Spleen (tissue), 11 donors: ENCODE measurements at regions not wholly inside any gene's neighbourhood (a gene's known extent, or its start where the extent isn't known, plus 50 kb on each side); places are given as distances from the start of the nearest gene placed in this dataset.

Experiments
- DNase-seq: peaks from one replicate; pipeline ENCODE4 v3.0.0-alpha.2; 2020
- H3K27ac ChIP-seq, 8 donors: fragments of 200-600 bp; sonication (generic) in 7 of 8; 1 replicate in 4 of 8; 2 replicates in 4 of 8; pipeline versions ENCODE4 v1.5.0 to v1.8.0; 2016 to 2021; ENCODE audit warnings: inconsistent platforms in 4 of 8, mild to moderate bottlenecking in 4 of 8, moderate library complexity in 1 of 8
- H3K27me3 ChIP-seq, 7 donors: fragments of 200-600 bp; sonication (generic) in 6 of 7; replicated peaks in 1 of 7; 1 replicate in 4 of 7; 2 replicates in 3 of 7; pipeline versions ENCODE4 v1.5.0 to v1.8.0; 2016 to 2021; ENCODE audit warnings: inconsistent platforms in 3 of 7, mild to moderate bottlenecking in 1 of 7
- H3K36me3 ChIP-seq, 6 donors: fragments of 200-600 bp; sonication (generic) in 5 of 6; 1 replicate in 4 of 6; 2 replicates in 2 of 6; pipeline versions ENCODE4 v1.5.0 to v1.8.0; 2016 to 2021; ENCODE audit warnings: inconsistent platforms in 2 of 6
- H3K4me1 ChIP-seq, 6 donors: fragments of 200-600 bp; sonication (generic) in 5 of 6; 1 replicate in 3 of 6; 2 replicates in 3 of 6; pipeline versions ENCODE4 v1.5.0 to v1.8.0; 2016 to 2021; ENCODE audit warnings: inconsistent platforms in 3 of 6
- H3K4me3 ChIP-seq, 8 donors: fragments of 200-600 bp; sonication (generic) in 7 of 8; 1 replicate in 4 of 8; 2 replicates in 4 of 8; pipeline versions ENCODE4 v1.5.0 to v1.8.0; 2016 to 2021; ENCODE audit warnings: inconsistent platforms in 4 of 8, mild to moderate bottlenecking in 4 of 8, moderate library complexity in 2 of 8
- H3K9me3 ChIP-seq, 8 donors: fragments of 200-600 bp; sonication (generic) in 7 of 8; 1 replicate in 4 of 8; 2 replicates in 4 of 8; pipeline versions ENCODE4 v1.5.0 to v1.8.0; 2016 to 2021; ENCODE audit warnings: inconsistent platforms in 4 of 8
- CTCF ChIP-seq, 11 experiments: fragments of 200-600 bp in 7 of 11; fragments of 450-650 bp in 4 of 11; sonication (generic) in 4 of 11; IDR thresholded peaks in 8 of 11; conservative IDR thresholded peaks in 3 of 11; 1 replicate in 7 of 11; 2 replicates in 4 of 11; pipeline versions ENCODE4 v1.4.0 to v1.8.0; 2016 to 2021; ENCODE audit warnings: antibody characterized with exemption in 11 of 11, inconsistent platforms in 4 of 11, mild to moderate bottlenecking in 1 of 11
- POLR2A ChIP-seq, 3 donors: fragments of 450-650 bp; IDR thresholded peaks; one replicate each; pipeline ENCODE4 v1.5.1; 2017; ENCODE audit warnings: antibody characterized with exemption in 3 of 3, mild to moderate bottlenecking in 1 of 3
- POLR2AphosphoS5 ChIP-seq, 3 donors: sonication (generic); formaldehyde crosslinking; IDR thresholded peaks; one replicate each; pipeline ENCODE4 v1.5.1; 2017; ENCODE audit warnings: antibody characterized with exemption in 3 of 3
- WGBS, 5 donors: extraction: QIAGEN DNeasy Blood & Tissue Kit in 3 of 5; methylation state at CpG; one replicate each; pipeline versions ENCODE4 v1.1.5 to v1.1.7; 2013 to 2018; 5-methylcytosine and 5-hydroxymethylcytosine counted together
- intact Hi-C: fragments of 100-400 bp; cut with DNase I; formaldehyde crosslinking; loops from one replicate; pipeline ENCODE4 v1.15.0; 2023; ENCODE audit warnings: low total_unique reads
- donor health status: healthy with polysubstance abuse.
- donor health status: DM: no; HTN: no; CAD: no; lungs with moderate emphysema.
- donor health status: DM: no; HTN: no; CAD: no.
- donor health status: Bipolar disorder and iron deficiency.
- donor health status: healthy.
- donor health status: DM: no; HTN: no; CAD: no.
- donor health status: DM: yes; HTN: yes; CAD: no.

GRCh38 chr7:109402107-109402506 is 832.4 kb downstream of the DNAJB9 start:
- H3K4me1 ChIP-seq: no peaks in the 10 kb centered on the region
- no peak for DNase-seq
- H3K4me3 ChIP-seq: no peak overlapping the region
- no peaks in the 10 kb centered on the region for H3K36me3 ChIP-seq
- intact Hi-C loops: no loop called here
- TF ChIP-seq POLR2A (IDR thresholded peaks at IDR 0.05): no peak
- no peak for TF ChIP-seq CTCF (IDR thresholded peaks at IDR 0.05 in 8 of 11, conservative IDR thresholded peaks at IDR 0.05 in 3 of 11)
- no peak for TF ChIP-seq POLR2AphosphoS5 (IDR thresholded peaks at IDR 0.05)
- no peak overlapping the region for H3K27ac ChIP-seq
- peaks cover 0 to 4% (median 0%) of the 10 kb centered on the region in 8 donors for H3K9me3 ChIP-seq
- 73 to 94% (median 86%) methylated on average over 1 of the region's 1 CpG for WGBS, 5 donors
- H3K27me3 ChIP-seq: no peaks in the 10 kb centered on the region

GRCh38 chr7:109407756-109408155 is 838.1 kb downstream of the DNAJB9 start:
- WGBS, 5 donors: 79 to 90% (median 82%) methylated on average over 3 of the region's 3 CpGs
- intact Hi-C loops: no loop called here
- Histone ChIP-seq H3K4me1 (no peaks in the 10 kb centered on the region), H3K4me3 (no peak overlapping the region), H3K9me3 (no peaks in the 10 kb centered on the region), H3K27ac (no peak overlapping the region), H3K36me3 (no peaks in the 10 kb centered on the region), H3K27me3 (no peaks in the 10 kb centered on the region)
- DNase-seq: no peak
- TF ChIP-seq CTCF (IDR thresholded peaks at IDR 0.05 in 8 of 11, conservative IDR thresholded peaks at IDR 0.05 in 3 of 11) (no peak), POLR2A (IDR thresholded peaks at IDR 0.05) (no peak), POLR2AphosphoS5 (IDR thresholded peaks at IDR 0.05) (no peak)

- Histone ChIP-seq H3K36me3 (no peaks in the 10 kb centered on the region), H3K27ac (no peak overlapping the region), H3K4me3 (no peak overlapping the region), H3K9me3 (no peaks in the 10 kb centered on the region), H3K4me1 (no peaks in the 10 kb centered on the region), H3K27me3 (no peaks in the 10 kb centered on the region)
- DNase-seq: no peak
- intact Hi-C loops: no loop called here
- no peak for TF ChIP-seq CTCF (IDR thresholded peaks at IDR 0.05 in 8 of 11, conservative IDR thresholded peaks at IDR 0.05 in 3 of 11)
- no peak for TF ChIP-seq POLR2A (IDR thresholded peaks at IDR 0.05)
- TF ChIP-seq POLR2AphosphoS5 (IDR thresholded peaks at IDR 0.05): no peak
- 74 to 91% (median 78%) methylated on average over 2 of the region's 2 CpGs for WGBS, 5 donors
Observed at GRCh38 chr7:109437957-109438356, 868.3 kb downstream of the DNAJB9 start.

- TF ChIP-seq CTCF (IDR thresholded peaks at IDR 0.05 in 8 of 11, conservative IDR thresholded peaks at IDR 0.05 in 3 of 11) (no peak), POLR2A (IDR thresholded peaks at IDR 0.05) (no peak), POLR2AphosphoS5 (IDR thresholded peaks at IDR 0.05) (no peak)
- Histone ChIP-seq H3K4me3 (no peak overlapping the region), H3K4me1 (no peaks in the 10 kb centered on the region), H3K27ac (no peak overlapping the region), H3K27me3 (no peaks in the 10 kb centered on the region), H3K9me3 (peaks cover 0 to 30% (median 3%) of the 10 kb centered on the region in 8 donors), H3K36me3 (no peaks in the 10 kb centered on the region)
- intact Hi-C loops: no loop called here
- DNase-seq: no peak
- WGBS, 5 donors: 75 to 84% (median 82%) methylated on average over 1 of the region's 1 CpG
Observed at GRCh38 chr7:109449760-109450159, 880.1 kb downstream of the DNAJB9 start.
